OCI-LY1 (cell line): ENCODE measurements at regions not wholly inside any gene's neighbourhood (a gene's known extent, or its start where the extent isn't known, plus 50 kb on each side); places are given as distances from the start of the nearest gene placed in this dataset.

ENCODE experiments used
- EZH2 ChIP-seq: fragments of 200-600 bp; sonication (generic), shearing (Covaris generic); IDR thresholded peaks from 2 replicates; pipeline ENCODE4 v1.8.0; 2017; ENCODE audit warnings: borderline replicate concordance, mixed run types, mild to moderate bottlenecking, antibody characterized with exemption, low read length, moderate library complexity, mixed read lengths
- TF ChIP-seq, protein P1 (sequence below): fragments of 200-600 bp; sonication (generic), shearing (Covaris generic); IDR thresholded peaks from 2 replicates; pipeline ENCODE4 v1.5.1; 2017; ENCODE audit warnings: mild to moderate bottlenecking, antibody characterized with exemption, low read length, moderate library complexity, mixed read lengths

DNA sequence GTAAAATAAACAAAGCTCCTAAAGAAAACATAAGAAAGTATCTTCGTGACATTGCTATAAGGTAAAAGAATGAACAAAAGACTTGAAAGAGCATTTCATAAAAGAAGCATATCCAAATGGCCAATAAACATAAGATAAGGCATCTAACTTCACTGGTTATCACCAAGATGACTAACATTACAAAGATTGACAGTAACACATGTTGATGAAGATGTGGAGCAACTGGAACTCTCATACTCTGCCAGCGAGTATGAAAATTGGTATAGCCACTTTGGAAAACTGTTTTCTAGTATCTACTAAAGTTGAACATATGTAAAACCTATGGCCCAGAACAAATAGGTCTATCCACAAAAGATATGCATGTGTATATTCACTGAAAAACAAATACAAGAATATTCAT is 150.5 kb downstream of the SNX18 start:
- no peak for TF ChIP-seq EZH2
- TF ChIP-seq, protein P1, sequence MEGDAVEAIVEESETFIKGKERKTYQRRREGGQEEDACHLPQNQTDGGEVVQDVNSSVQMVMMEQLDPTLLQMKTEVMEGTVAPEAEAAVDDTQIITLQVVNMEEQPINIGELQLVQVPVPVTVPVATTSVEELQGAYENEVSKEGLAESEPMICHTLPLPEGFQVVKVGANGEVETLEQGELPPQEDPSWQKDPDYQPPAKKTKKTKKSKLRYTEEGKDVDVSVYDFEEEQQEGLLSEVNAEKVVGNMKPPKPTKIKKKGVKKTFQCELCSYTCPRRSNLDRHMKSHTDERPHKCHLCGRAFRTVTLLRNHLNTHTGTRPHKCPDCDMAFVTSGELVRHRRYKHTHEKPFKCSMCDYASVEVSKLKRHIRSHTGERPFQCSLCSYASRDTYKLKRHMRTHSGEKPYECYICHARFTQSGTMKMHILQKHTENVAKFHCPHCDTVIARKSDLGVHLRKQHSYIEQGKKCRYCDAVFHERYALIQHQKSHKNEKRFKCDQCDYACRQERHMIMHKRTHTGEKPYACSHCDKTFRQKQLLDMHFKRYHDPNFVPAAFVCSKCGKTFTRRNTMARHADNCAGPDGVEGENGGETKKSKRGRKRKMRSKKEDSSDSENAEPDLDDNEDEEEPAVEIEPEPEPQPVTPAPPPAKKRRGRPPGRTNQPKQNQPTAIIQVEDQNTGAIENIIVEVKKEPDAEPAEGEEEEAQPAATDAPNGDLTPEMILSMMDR, result no peak
